BLaER1 treated with 17β-estradiol and CSF1 and Interleukin-3, amounts not matched to agents 10 nM and 100 nM (cell line): ENCODE measurements at regions not wholly inside any gene's neighbourhood (a gene's known extent, or its start where the extent isn't known, plus 50 kb on each side); places are given as distances from the start of the nearest gene placed in this dataset.
"Not testable (repeated sequence)": the region's sequence is repeated elsewhere in the genome, so short reads cannot be mapped to it uniquely, and the experiment has no call there.

Experiments
- H3K27ac ChIP-seq, 11 experiments: shearing (Covaris generic); formaldehyde crosslinking; 2 replicates each; pipeline ENCODE4 v1.8.1; 2022
- H3K27me3 ChIP-seq, 11 experiments: shearing (Covaris generic); formaldehyde crosslinking; 2 replicates each; pipeline ENCODE4 v1.8.1; 2022
- H3K36me3 ChIP-seq, 11 experiments: shearing (Covaris generic); formaldehyde crosslinking; 2 replicates each; pipeline ENCODE4 v1.8.1; 2022
- H3K4me1 ChIP-seq, 10 experiments: shearing (Covaris generic); formaldehyde crosslinking; 2 replicates each; pipeline ENCODE4 v1.8.1; 2022
- H3K4me2 ChIP-seq, 11 experiments: shearing (Covaris generic); formaldehyde crosslinking; 2 replicates each; pipeline ENCODE4 v1.8.1; 2022
- H3K4me3 ChIP-seq, 10 experiments: shearing (Covaris generic); formaldehyde crosslinking; 2 replicates each; pipeline ENCODE4 v1.8.1; 2022
- H3K9ac ChIP-seq, 11 experiments: shearing (Covaris generic); formaldehyde crosslinking; 2 replicates each; pipeline ENCODE4 v1.8.1; 2022
- H3K9me3 ChIP-seq, 11 experiments: shearing (Covaris generic); formaldehyde crosslinking; replicated peaks in 1 of 11; 2 replicates each; pipeline ENCODE4 v1.8.1; 2022
- H4K20me1 ChIP-seq, 11 experiments: shearing (Covaris generic); formaldehyde crosslinking; 2 replicates each; pipeline ENCODE4 v1.8.1; 2022
- Cebpa-rat ChIP-seq, 11 experiments: shearing (Covaris generic); IDR thresholded peaks; 2 replicates each; pipeline ENCODE4 v1.8.1; 2022

DNA sequence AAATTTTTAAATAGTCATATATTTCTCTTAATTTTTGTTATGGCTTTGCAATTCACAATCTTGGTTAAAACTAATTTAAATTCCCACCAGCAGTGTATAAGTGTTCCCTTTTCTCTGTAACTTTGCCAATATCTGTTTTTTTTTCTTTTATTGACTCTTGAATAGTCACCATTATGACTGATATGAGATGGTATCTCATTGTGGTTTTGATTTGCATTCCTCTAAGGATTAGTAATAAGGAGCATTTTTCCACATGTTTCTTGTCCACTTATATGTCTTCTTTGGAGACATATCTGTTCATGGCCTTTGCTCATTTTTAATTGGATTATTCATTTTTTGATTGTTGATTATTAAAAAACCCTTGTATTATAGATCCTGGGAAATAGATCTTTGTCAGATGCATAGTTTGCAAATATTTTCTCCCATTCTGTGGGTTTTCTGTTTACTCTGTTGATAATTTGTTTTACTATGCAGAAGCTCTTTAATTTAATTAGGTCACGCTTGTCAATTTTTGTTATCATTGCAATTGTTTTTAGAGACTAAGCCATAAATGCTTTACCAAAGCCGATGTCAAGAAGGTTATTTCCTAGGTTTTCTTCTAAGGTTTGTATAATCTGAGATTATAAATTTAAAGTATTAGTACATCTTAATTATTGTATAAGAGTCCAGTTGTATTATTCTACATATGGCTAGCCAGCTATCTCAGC lies 610.9 kb downstream of the CHSY3 start:
- Histone ChIP-seq H3K9ac (no peak overlapping the region), H3K36me3 (no peaks in the 10 kb centered on the region), H3K27ac (no peak overlapping the region), H4K20me1 (no peaks in the 10 kb centered on the region), H3K4me2 (no peak overlapping the region), H3K4me1 (no peaks in the 10 kb centered on the region), H3K27me3 (no peaks in the 10 kb centered on the region), H3K9me3 (peaks cover 0 to 15% (median 9%) of the 10 kb centered on the region in 11 experiments; a peak in 12 of 22 replicates), H3K4me3 (no peak overlapping the region)
- no peak for TF ChIP-seq Cebpa-rat (IDR thresholded peaks at IDR 0.05)

DNA sequence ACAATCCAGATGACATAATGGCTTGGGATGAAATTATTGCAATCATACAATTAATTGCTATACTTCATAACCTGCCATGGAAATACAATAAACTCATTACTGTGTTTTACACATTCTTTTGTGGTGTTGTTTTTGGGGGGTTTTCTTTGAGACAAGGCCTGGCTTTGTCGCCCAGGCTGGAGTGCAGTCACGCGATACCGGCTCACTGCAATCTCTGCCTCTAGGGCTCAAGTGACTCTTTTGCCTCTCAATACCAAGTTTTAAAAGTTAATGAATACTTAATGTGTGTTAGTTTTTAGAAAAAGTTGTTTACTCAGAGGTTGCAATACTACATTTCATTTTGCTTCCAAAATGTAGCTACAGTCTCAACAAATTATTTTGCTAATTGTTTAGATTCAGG lies 598.4 kb downstream of the CHSY3 start:
- H3K9me3 ChIP-seq: peaks cover 0 to 14% (median 0%) of the 10 kb centered on the region in 11 experiments; a peak in 4 of 22 replicates
- H3K27me3 ChIP-seq: no peaks in the 10 kb centered on the region
- H3K4me2 ChIP-seq: no peak overlapping the region
- no peaks in the 10 kb centered on the region for H4K20me1 ChIP-seq
- no peaks in the 10 kb centered on the region for H3K36me3 ChIP-seq
- 0 out of 20 replicates have a peak, but pooled peaks cover 0 to 8% (median 0%) of the 10 kb centered on the region in 10 experiments for H3K4me1 ChIP-seq
- H3K27ac ChIP-seq: no peak overlapping the region
- TF ChIP-seq Cebpa-rat (IDR thresholded peaks at IDR 0.05): no peak
- no peak overlapping the region for H3K4me3 ChIP-seq
- H3K9ac ChIP-seq: no peak overlapping the region

DNA sequence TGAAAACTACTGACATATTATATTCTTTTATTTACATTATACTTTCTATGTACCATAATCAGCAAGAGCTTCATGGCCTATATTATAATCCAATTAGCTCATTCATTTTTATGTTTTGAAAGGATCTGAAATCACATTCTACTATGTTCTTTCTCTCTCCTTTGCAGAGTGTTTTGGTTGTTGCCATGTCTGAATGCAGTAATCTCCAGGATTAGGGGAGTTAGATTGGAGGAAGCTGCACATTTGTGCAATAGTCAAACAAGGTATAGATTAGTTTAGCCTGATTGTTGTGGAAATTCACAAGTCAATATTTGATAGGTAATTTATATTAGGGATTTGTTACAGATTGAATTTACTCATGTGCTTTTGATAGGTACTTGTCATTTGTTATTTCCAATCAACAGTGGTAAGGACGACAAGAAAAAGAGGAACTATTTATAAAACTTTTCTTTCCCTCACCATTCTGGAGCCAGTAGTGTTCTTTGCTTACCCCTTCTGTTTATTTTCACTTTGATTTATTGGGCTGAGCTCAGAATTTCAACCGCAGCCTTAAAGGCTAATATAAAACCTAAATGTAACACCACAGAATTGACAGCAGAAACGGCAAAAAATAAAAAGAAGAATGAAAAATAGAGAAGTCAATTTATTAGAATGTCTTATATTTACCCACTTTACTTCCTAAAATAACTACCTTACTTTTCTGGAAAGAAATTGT lies 597.0 kb downstream of the CHSY3 start:
- H3K36me3 ChIP-seq: no peaks in the 10 kb centered on the region
- no peak overlapping the region for H3K27ac ChIP-seq
- H3K4me2 ChIP-seq: no peak overlapping the region; a peak in 1 of 22 replicates
- no peaks in the 10 kb centered on the region for H4K20me1 ChIP-seq
- H3K4me1 ChIP-seq: 0 out of 20 replicates have a peak, but pooled peaks cover 0 to 8% (median 0%) of the 10 kb centered on the region in 10 experiments
- no peak for TF ChIP-seq Cebpa-rat (IDR thresholded peaks at IDR 0.05)
- H3K27me3 ChIP-seq: no peaks in the 10 kb centered on the region
- H3K9ac ChIP-seq: no peak overlapping the region
- H3K9me3 ChIP-seq: peaks cover 0 to 14% (median 0%) of the 10 kb centered on the region in 11 experiments; a peak in 4 of 22 replicates
- H3K4me3 ChIP-seq: no peak overlapping the region

DNA sequence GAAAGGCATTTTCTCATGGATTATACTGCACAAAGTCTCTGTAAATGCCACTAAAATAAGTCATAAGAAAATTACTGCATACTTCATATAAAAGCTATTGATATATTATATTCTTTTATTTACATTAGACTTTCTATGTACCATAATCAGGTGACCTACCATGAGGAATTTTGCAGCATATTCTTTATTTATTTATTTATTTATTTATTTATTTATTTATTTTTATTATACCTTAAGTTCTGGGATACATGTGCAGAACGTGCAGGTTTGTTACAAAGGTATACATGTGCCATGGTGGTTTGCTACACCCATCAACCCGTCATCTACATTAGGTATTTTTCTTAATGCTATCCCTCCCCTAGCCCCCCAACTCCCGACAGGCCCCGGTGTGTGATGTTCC lies 596.2 kb downstream of the CHSY3 start:
- H3K36me3 ChIP-seq, H3K27me3 ChIP-seq, H3K4me1 ChIP-seq, H3K27ac ChIP-seq, H4K20me1 ChIP-seq, H3K4me3 ChIP-seq, H3K9ac ChIP-seq, H3K4me2 ChIP-seq: not testable (repeated sequence)
- H3K9me3 ChIP-seq: peaks cover 0 to 20% (median 0%) of the 10 kb centered on the region in 11 experiments; a peak in 4 of 22 replicates

DNA sequence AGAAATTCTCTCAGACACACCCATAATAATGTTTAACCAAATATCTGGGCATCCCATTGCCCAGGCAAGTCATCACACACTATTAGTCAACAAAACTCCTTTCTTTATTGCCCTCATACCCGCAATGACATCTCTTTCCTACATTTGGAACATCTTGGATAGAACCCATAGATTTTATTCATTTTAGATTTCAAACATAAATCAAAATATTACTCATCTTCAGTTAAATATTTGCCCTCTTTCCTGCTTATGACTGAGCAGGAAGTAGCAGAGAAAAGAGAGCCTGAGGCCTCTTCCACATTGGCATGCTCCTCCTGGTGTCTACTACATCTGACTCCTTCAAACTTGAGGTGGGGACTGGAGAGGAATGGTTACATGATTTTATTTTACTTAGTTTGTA lies 592.0 kb downstream of the CHSY3 start:
- Histone ChIP-seq H3K4me1 (0 out of 20 replicates have a peak, but pooled peaks cover 0 to 2% (median 0%) of the 10 kb centered on the region in 10 experiments), H3K4me3 (no peak overlapping the region), H4K20me1 (no peaks in the 10 kb centered on the region), H3K9me3 (0 out of 22 replicates have a peak, but pooled peaks cover 0 to 7% (median 0%) of the 10 kb centered on the region in 11 experiments), H3K27me3 (no peaks in the 10 kb centered on the region), H3K36me3 (no peaks in the 10 kb centered on the region), H3K9ac (no peak overlapping the region), H3K4me2 (no peak overlapping the region), H3K27ac (no peak overlapping the region)
- no peak for TF ChIP-seq Cebpa-rat (IDR thresholded peaks at IDR 0.05)

DNA sequence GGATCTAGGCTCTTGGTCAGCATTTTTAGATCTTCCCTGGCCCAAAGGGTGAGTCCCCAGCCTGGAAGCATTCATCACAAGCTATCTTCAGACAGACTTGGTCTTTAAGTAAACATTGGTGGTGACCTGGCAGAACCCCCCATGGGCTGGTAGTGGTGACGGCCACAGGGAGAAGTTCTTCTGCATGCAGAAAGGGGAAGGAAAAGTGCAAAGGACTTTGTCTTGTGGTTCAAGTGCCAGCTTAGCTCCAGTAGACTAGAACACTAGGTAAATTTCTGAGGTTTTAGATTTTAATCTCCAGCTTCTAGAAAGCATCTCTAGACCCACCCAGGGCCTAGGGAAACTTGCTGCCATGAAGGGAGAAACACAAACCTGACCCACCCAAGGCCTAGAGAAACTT lies 584.0 kb downstream of the CHSY3 start:
- Histone ChIP-seq H3K27ac (no peak overlapping the region), H3K4me2 (0 out of 22 replicates have a peak overlapping the region, but pooled peaks of 1 of the 11 experiments have one; percentile 5), H3K9ac (no peak overlapping the region), H3K36me3 (no peaks in the 10 kb centered on the region), H4K20me1 (no peaks in the 10 kb centered on the region), H3K4me3 (no peak overlapping the region), H3K4me1 (no peaks in the 10 kb centered on the region), H3K9me3 (no peaks in the 10 kb centered on the region), H3K27me3 (no peaks in the 10 kb centered on the region)
- TF ChIP-seq Cebpa-rat (IDR thresholded peaks at IDR 0.05): no peak

DNA sequence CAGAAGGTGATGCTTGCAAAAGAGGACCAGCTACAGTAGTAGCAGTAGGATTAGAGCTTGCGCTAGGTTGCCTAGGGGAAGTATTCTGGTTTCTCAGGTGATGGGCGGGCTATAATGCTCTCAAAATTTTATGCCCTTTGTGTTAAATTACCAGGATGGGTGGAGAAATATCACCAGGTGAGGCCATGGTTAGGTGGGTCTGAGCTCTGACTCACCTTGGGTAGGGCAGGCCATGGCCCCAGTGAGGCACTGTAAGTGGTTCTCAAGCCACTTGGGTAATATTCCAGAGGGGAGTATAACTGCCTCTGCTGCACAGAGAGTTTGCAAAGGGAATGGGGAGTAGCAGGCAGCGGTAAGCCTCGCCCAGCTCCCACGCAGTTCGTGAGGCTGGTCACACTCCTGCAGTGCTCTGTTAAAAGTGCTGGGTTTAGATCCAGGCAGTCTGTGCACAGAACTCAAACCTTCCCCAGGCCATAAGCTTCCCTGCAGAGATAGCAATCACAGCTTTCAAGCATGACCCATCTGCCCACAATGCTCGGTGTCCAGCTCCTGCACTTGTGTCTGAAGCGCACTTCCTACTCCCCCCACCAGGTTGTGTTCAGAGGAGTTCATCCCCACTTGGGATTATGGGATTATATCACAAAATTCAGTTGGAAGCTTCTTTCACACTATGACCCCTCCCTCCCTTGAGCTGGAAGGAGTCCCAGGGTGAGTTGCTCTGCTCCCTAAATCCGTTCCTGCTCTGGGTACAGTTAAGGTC lies 575.0 kb downstream of the CHSY3 start:
- Histone ChIP-seq H3K4me1 (no peaks in the 10 kb centered on the region), H3K9me3 (peaks cover 10 to 18% (median 15%) of the 10 kb centered on the region in 11 experiments; a peak in 16 of 22 replicates)

DNA sequence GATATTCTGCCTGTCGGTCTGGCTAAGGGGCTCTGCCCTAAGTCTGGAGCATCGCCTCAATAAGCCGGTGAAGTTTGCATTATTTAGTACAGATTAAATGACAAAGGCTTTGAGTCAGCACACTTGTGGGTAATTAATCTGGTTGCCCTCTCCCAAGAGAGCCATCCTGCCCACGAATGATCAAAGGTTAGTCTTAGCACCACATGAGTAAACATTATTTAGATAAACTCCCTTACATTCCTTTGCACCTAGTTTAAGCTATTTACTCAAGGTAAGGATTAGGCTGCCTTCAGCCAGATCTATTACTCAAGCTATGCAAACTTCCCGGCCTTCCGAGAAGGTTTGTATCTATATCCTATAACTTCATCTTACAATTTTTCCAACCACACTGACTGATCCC lies 572.1 kb downstream of the CHSY3 start:
- Histone ChIP-seq H3K4me2 (no peak overlapping the region), H3K4me3 (no peak overlapping the region), H3K9ac (no peak overlapping the region), H3K27me3 (no peaks in the 10 kb centered on the region), H3K27ac (no peak overlapping the region), H4K20me1 (no peaks in the 10 kb centered on the region), H3K9me3 (peaks cover 10 to 18% (median 15%) of the 10 kb centered on the region in 11 experiments; a peak in 16 of 22 replicates), H3K36me3 (no peaks in the 10 kb centered on the region), H3K4me1 (no peaks in the 10 kb centered on the region)
- no peak for TF ChIP-seq Cebpa-rat (IDR thresholded peaks at IDR 0.05)

More for the DNA sequence above, 575.0 kb downstream of the CHSY3 start:
- H3K27me3 ChIP-seq: no peaks in the 10 kb centered on the region
- H3K36me3 ChIP-seq: no peaks in the 10 kb centered on the region
- H3K4me3 ChIP-seq: no peak overlapping the region
- no peak for TF ChIP-seq Cebpa-rat (IDR thresholded peaks at IDR 0.05)
- H3K9ac ChIP-seq: no peak overlapping the region
- H3K27ac ChIP-seq: no peak overlapping the region
- H3K4me2 ChIP-seq: no peak overlapping the region
- H4K20me1 ChIP-seq: no peaks in the 10 kb centered on the region

DNA sequence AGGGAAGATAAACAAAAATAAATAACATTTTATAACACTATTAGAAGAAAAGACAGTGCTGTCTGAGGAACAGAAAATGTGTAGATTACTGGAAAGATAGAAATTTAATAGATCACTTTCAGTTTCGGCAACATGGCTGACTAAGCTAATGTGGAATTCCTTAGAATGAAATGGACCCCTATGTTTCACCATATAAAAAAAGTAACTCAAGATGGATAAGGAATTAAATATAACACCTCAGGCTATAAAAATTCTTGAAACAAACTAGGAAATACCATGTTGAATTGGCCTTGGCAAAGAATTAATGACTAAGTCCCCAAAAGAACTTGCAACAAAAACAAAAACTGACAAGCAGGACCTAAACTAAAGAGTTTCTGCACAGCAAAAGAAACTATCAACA lies 558.3 kb downstream of the CHSY3 start:
- Histone ChIP-seq H3K9ac (no peak overlapping the region), H3K4me2 (no peak overlapping the region), H4K20me1 (no peaks in the 10 kb centered on the region), H3K9me3 (peaks cover 6 to 23% (median 13%) of the 10 kb centered on the region in 11 experiments; a peak in 15 of 22 replicates), H3K4me3 (no peak overlapping the region), H3K27ac (no peak overlapping the region), H3K36me3 (no peaks in the 10 kb centered on the region), H3K4me1 (no peaks in the 10 kb centered on the region), H3K27me3 (no peaks in the 10 kb centered on the region)
- TF ChIP-seq Cebpa-rat (IDR thresholded peaks at IDR 0.05): no peak
